GM12892 (cell line): ENCODE measurements at regions not wholly inside any gene's neighbourhood (a gene's known extent, or its start where the extent isn't known, plus 50 kb on each side); places are given as distances from the start of the nearest gene placed in this dataset.

Experiments
- POLR2A ChIP-seq: IDR thresholded peaks from 2 replicates; pipeline ENCODE4 v1.6.1; 2011; ENCODE audit warnings: low read depth, low read length, control low read depth
- POLR2AphosphoS5 ChIP-seq: IDR thresholded peaks from 2 replicates; pipeline ENCODE4 v1.6.1; 2011; ENCODE audit warnings: low read depth, low read length, control low read depth
- TAF1 ChIP-seq: IDR thresholded peaks from 2 replicates; pipeline ENCODE4 v1.6.1; 2011; ENCODE audit warnings: low read depth, mild to moderate bottlenecking, control low read depth, low read length, borderline replicate concordance

DNA sequence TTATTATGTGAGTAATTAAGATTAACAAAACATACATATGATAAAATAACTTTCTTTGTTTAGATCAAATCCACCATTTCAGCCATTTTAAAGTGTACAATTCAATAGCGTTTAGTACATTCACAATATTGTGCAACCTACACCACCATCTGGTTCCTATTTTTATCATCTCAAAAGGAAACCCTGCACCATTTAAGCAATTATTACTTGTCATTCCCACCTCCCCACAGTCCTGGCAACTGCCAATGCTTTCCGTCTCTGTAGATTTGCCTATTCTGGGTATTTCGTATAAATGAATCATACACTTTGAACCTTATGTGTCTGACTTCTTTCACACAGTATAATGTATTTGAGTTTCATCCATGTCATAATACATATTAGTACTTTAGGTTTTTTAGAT is 162.5 kb upstream of the CNTNAP4 start:
- TF ChIP-seq POLR2A (no peak), POLR2AphosphoS5 (no peak), TAF1 (no peak)
